GM12878 (cell line): ENCODE measurements at regions not wholly inside any gene's neighbourhood (a gene's known extent, or its start where the extent isn't known, plus 50 kb on each side); places are given as distances from the start of the nearest gene placed in this dataset.
"Not testable (repeated sequence)": the region's sequence is repeated elsewhere in the genome, so short reads cannot be mapped to it uniquely, and the experiment has no call there.

Experiments
- ATAC-seq: fragments of 200-7000 bp; cut with Tn5 transposase; 3 replicates; pipeline ENCODE4 v1.9.1; 2020; ENCODE audit warnings: mild to moderate bottlenecking, moderate library complexity
- BruUV-seq: library from RNA; stranded (reverse); fragments of 400-500 nt; replicated peaks from 2 replicates; lab custom pipeline; 2021; lab: Mats Ljungman, UMichigan
- CTCF ChIA-PET: fragments of 300-600 bp; sonication (Branson Sonifier 250); formaldehyde crosslinking; extraction: SDS; loops from one replicate; lab custom pipeline; 2021; ENCODE audit warnings: inconsistent platforms; lab: Yijun Ruan, JAX
- POLR2A ChIA-PET: fragments of 350-600 bp; formaldehyde crosslinking; extraction: SDS; loops from one replicate; lab custom pipeline; 2021; ENCODE audit warnings: inconsistent platforms; lab: Charles Lee
- RAD21 ChIA-PET: fragments of 300-600 bp; sonication (Branson Sonifier 250); formaldehyde crosslinking; loops from one replicate; lab custom pipeline; 2023; ENCODE audit warnings: antibody characterized with exemption; ENCODE audit not compliant: unreplicated experiment; lab: Charles Lee
- SMC1A ChIA-PET: fragments of 300-600 bp; sonication (Branson Sonifier 250); formaldehyde crosslinking; loops from one replicate; lab custom pipeline; 2023; ENCODE audit not compliant: unreplicated experiment, uncharacterized antibody; lab: Charles Lee
- DNase-seq: peaks from one replicate; pipeline ENCODE4 v3.0.0-alpha.2; 2011; ENCODE audit warnings: low read depth, low spot score
- FAIRE-seq: peaks from 3 replicates; lab custom pipeline; 2011; peaks lifted over from hg19 to GRCh38; lab: Jason Lieb, UNC
- H2AFZ ChIP-seq: 2 replicates; pipeline ENCODE4 v1.6.0; 2011; ENCODE audit warnings: low read depth, low read length, control low read depth; ENCODE audit not compliant: control insufficient read depth
- H3K27ac ChIP-seq: 2 replicates; pipeline ENCODE4 v1.5.1; 2011; ENCODE audit warnings: control low read depth; ENCODE audit not compliant: control insufficient read depth, insufficient read depth
- H3K27me3 ChIP-seq, 2 experiments: replicated peaks in 1 of 2; 2 replicates each; pipeline versions ENCODE4 v1.6.0 to v1.6.1; 2011; ENCODE audit warnings: low read length in 1 of 2; ENCODE audit not compliant: control insufficient read depth in 2 of 2, insufficient read depth in 2 of 2
- H3K36me3 ChIP-seq, 2 experiments: 2 replicates each; pipeline ENCODE4 v1.5.1; 2011; ENCODE audit warnings: low read length in 1 of 2; ENCODE audit not compliant: control insufficient read depth in 2 of 2, insufficient read depth in 2 of 2
- H3K4me1 ChIP-seq: 2 replicates; pipeline ENCODE4 v1.6.1; 2011; ENCODE audit warnings: mild to moderate bottlenecking, low read length, moderate library complexity, mixed read lengths; ENCODE audit not compliant: control insufficient read depth, insufficient read depth
- H3K4me2 ChIP-seq: 2 replicates; pipeline ENCODE4 v1.6.0; 2011; ENCODE audit warnings: control low read depth; ENCODE audit not compliant: control insufficient read depth, insufficient read depth
- H3K4me3 ChIP-seq: fragments of 200-600 bp; sonication (generic); 2 replicates; pipeline ENCODE4 v1.5.1; 2016
- H3K79me2 ChIP-seq: 2 replicates; pipeline ENCODE4 v1.6.0; 2011; ENCODE audit warnings: low read length; ENCODE audit not compliant: control insufficient read depth, insufficient read depth
- H3K9ac ChIP-seq: 2 replicates; pipeline ENCODE4 v1.8.0; 2011; ENCODE audit warnings: low read length, control low read depth, mixed read lengths; ENCODE audit not compliant: control insufficient read depth, insufficient read depth
- H3K9me3 ChIP-seq: replicated peaks from 3 replicates; pipeline ENCODE4 v1.5.1; 2011; ENCODE audit warnings: mild to moderate bottlenecking, low read length; ENCODE audit not compliant: control insufficient read depth, insufficient read depth
- H4K20me1 ChIP-seq: 2 replicates; pipeline ENCODE4 v1.6.0; 2011; ENCODE audit not compliant: control insufficient read depth, insufficient read depth
- ASH2L ChIP-seq: fragments of 300-600, 200-600 bp; sonication (generic); IDR thresholded peaks from 2 replicates; pipeline ENCODE4 v1.6.1; 2017; ENCODE audit warnings: low read depth, mild to moderate bottlenecking, borderline replicate concordance
- BRCA1 ChIP-seq: IDR thresholded peaks from 2 replicates; pipeline ENCODE4 v1.6.1; 2011; ENCODE audit warnings: low read depth, low read length, improper control_type of control experiment
- CBX3 ChIP-seq: fragments of 200-600 bp; sonication (generic); IDR thresholded peaks from 2 replicates; pipeline ENCODE4 v1.6.1; 2016; ENCODE audit warnings: low read depth, borderline replicate concordance
- CREM ChIP-seq: IDR thresholded peaks from 2 replicates; pipeline ENCODE4 v1.6.1; 2014; ENCODE audit warnings: antibody characterized with exemption, low read depth
- POLR2AphosphoS5 ChIP-seq: IDR thresholded peaks from 2 replicates; pipeline ENCODE4 v1.6.1; 2011; ENCODE audit warnings: mild to moderate bottlenecking, low read length, inconsistent platforms
- RAD21 ChIP-seq: IDR thresholded peaks from 2 replicates; pipeline ENCODE4 v1.6.1; 2011; ENCODE audit warnings: mild to moderate bottlenecking, low read depth, low read length, moderate library complexity; ENCODE audit not compliant: insufficient read depth
- WGBS: methylation state at CpG from one replicate; pipeline ENCODE4 v1.1.6; 2016; ENCODE audit warnings: low lambda C conversion rate; ENCODE audit not compliant: insufficient replicate concordance, insufficient coverage; ENCODE audit errors: missing lambda C conversion rate; 5-methylcytosine and 5-hydroxymethylcytosine counted together
- in situ Hi-C: fragments of 300-500 bp; cut with MboI; formaldehyde crosslinking; loops from 9 replicates; pipeline ENCODE4 v1.14.3; 2018; ENCODE audit warnings: mixed read lengths
- intact Hi-C: fragments of 100-400 bp; cut with micrococcal nuclease; formaldehyde crosslinking; loops from one replicate; pipeline ENCODE4 v1.14.2; 2022; ENCODE audit not compliant: unreplicated experiment

DNA sequence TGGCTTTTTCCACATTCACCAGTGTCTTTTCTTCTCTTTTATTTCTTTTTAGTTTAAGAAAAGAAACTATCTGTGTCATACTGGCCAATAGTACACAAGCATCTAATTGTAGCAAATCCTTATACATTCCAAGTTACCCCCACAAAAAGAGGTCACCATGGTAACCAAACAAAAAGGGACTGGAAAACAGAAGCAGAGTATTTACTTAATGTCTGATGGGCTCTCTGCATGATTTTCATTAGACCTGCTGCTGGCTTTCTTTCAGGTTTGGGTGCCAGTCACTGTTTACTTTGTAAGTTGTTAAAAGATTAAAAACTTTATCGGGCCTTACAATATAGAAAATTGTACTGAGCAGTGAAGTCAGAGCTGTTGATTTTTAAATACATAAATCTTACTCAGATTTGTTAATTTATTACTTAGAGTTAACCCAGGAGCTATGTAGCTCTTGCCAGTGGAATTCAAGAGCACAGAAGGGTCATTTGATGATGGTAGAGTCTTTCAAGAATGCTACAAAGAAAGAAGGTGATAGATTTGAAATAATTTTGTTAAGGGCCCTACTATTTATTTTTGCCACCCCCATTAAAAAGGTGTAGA is 123.9 kb downstream of the BRMS1L start:
- no peak for TF ChIP-seq RAD21
- TF ChIP-seq POLR2AphosphoS5, result no peak
- TF ChIP-seq ASH2L, result no peak
- TF ChIP-seq BRCA1, result no peak
- no peak for TF ChIP-seq CBX3
- TF ChIP-seq CREM, result no peak
- Histone ChIP-seq H3K4me1 (no peaks in the 10 kb centered on the region), H2AFZ (no peak overlapping the region), H3K4me3 (no peak overlapping the region), H3K79me2 (no peaks in the 10 kb centered on the region), H4K20me1 (no peaks in the 10 kb centered on the region), H3K4me2 (no peak overlapping the region), H3K27ac (no peak overlapping the region), H3K9me3 (no peaks in the 10 kb centered on the region), H3K36me3 (no peaks in the 10 kb centered on the region), H3K9ac (no peak overlapping the region), H3K27me3 (no peaks in the 10 kb centered on the region)
- CTCF ChIA-PET, result no interaction called here
- intact Hi-C loops (no loop called here), in situ Hi-C loops (no loop called here)
- DNase-seq (no peak), ATAC-seq (no peak), FAIRE-seq (no peak)
- POLR2A ChIA-PET, result no interaction called here
- WGBS, result 100% methylated on average over 1 of the region's 1 CpG
- SMC1A ChIA-PET, result interaction anchor here (0.8 to 1.0 kb wide), 2 partner anchors 9 to 11 kb away, joined by 3 to 4 read pairs; no protein-coding TSS in a partner anchor
- RAD21 ChIA-PET, result no interaction called here
- no TSS peak for BruUV-seq

DNA sequence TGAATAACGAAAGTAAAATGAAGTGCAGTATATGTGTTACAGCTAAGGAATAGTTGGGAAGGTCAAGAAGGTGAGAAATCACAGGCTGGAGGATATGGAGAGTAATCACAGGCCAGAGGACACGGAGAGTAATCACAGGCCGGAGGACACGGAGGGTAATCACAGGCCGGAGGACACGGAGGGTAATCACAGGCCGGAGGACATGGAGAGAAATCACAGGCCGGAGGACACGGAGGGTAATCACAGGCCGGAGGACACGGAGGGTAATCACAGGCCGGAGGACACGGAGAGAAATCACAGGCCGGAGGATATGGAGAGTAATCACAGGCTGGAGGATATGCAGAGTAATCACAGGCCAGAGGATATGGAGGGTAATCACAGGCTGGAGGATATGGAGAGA is 121.8 kb downstream of the BRMS1L start:
- H3K36me3 ChIP-seq, H3K27me3 ChIP-seq, H3K27ac ChIP-seq, POLR2A ChIA-PET, ATAC-seq, H3K9ac ChIP-seq, H3K4me3 ChIP-seq, in situ Hi-C loops, H2AFZ ChIP-seq, DNase-seq, CTCF ChIA-PET, H3K4me2 ChIP-seq, BruUV-seq, H3K4me1 ChIP-seq, H3K9me3 ChIP-seq, RAD21 ChIA-PET, H3K79me2 ChIP-seq, H4K20me1 ChIP-seq, SMC1A ChIA-PET, intact Hi-C loops: not testable (repeated sequence)
- FAIRE-seq, result peak; percentile 73
- WGBS, result 81% methylated on average over 14 of the region's 14 CpGs
